Esophagus muscularis mucosa (tissue), 3 donors: ENCODE measurements at regions not wholly inside any gene's neighbourhood (a gene's known extent, or its start where the extent isn't known, plus 50 kb on each side); places are given as distances from the start of the nearest gene placed in this dataset.

Experiments used
- EP300 ChIP-seq: sonication (generic); formaldehyde crosslinking; IDR thresholded peaks from one replicate; pipeline ENCODE4 v1.6.1; 2017; ENCODE audit warnings: antibody characterized with exemption
- TF ChIP-seq, protein P1 (sequence below), 3 experiments: fragments of 200-600 bp in 2 of 3; fragments of 450-650 bp in 1 of 3; sonication (generic) in 2 of 3; IDR thresholded peaks; one replicate each; pipeline ENCODE4 v1.5.1; 2017 to 2019; ENCODE audit warnings: antibody characterized with exemption in 3 of 3, mild to moderate bottlenecking in 2 of 3, moderate library complexity in 1 of 3

DNA sequence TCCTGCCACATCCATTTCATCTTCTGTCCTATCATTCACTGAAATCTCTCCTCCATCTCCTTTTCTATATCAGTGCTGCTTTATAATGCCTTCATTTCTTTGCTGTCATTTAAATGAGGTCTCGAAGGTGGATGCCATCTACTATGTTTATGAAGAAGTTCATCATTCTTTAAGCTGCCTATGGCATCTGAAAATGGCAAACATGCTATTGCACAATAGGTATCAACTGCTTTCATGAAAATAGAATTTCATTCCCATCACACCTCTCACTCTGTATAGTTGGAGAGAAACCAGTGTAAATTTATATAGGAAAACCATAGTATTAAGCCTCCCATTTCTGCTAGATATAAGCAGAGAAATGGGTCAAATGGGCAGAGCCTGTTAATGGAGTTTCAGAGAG, 100.2 kb downstream of the FGF9 start:
- TF ChIP-seq, protein P1, sequence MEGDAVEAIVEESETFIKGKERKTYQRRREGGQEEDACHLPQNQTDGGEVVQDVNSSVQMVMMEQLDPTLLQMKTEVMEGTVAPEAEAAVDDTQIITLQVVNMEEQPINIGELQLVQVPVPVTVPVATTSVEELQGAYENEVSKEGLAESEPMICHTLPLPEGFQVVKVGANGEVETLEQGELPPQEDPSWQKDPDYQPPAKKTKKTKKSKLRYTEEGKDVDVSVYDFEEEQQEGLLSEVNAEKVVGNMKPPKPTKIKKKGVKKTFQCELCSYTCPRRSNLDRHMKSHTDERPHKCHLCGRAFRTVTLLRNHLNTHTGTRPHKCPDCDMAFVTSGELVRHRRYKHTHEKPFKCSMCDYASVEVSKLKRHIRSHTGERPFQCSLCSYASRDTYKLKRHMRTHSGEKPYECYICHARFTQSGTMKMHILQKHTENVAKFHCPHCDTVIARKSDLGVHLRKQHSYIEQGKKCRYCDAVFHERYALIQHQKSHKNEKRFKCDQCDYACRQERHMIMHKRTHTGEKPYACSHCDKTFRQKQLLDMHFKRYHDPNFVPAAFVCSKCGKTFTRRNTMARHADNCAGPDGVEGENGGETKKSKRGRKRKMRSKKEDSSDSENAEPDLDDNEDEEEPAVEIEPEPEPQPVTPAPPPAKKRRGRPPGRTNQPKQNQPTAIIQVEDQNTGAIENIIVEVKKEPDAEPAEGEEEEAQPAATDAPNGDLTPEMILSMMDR (IDR thresholded peaks at IDR 0.05) = no peak
- TF ChIP-seq EP300 = no peak
